ENCODE measurements at regions not wholly inside any gene's neighbourhood (a gene's known extent, or its start where the extent isn't known, plus 50 kb on each side); places are given as distances from the start of the nearest gene placed in this dataset.
"Not testable (repeated sequence)": the region's sequence is repeated elsewhere in the genome, so short reads cannot be mapped to it uniquely, and the experiment has no call there.

GRCh38 chr19:14328406-14328805 is 52.8 kb upstream of the ADGRE5 start:
- no peak for DNase-seq

DNA sequence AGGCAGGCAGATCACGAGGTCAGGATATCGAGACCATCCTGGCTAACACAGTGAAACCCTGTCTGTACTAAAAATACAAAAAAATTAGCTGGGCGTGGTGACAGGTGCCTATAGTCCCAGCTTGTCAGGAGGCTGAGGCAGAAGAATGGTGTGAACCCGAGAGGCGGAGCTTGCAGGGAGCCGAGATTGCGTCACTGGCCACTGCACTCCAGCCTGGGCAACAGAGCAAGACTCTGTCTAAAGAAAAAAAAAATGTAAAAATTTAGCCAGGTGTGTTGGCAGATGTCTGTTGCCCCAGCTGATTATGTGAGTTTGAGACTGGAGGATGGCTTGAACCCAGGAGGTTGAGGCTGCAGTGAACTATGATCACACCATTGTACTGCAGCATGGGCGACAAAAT is 54.2 kb upstream of the ADGRE5 start:
- DNase-seq, result not testable (repeated sequence)

DNA sequence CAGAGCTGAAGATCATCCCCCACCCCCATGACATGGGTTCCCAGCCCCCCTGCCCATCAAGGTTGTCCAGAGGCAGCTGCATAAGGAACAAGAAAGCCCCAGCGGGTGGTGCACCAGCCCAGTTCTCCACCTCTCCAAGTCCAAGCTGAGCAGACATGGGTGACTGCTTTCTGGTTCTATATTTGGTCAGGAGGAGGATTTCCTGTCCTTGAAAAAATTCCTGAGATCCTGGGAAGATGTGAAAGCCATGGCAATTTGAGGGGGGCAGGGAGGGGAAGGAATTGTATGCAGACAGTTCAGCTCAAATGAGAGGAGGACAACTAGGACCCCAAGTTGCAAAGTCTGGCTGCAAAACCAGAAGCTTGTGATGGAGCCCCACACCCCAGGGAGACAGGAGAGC is 55.4 kb upstream of the ADGRE5 start:
- no peak for DNase-seq

GRCh38 chr19:14325134-14325533 is 56.1 kb upstream of the ADGRE5 start:
- DNase-seq, result no peak

GRCh38 chr19:14322889-14323463 is 58.3 kb upstream of the ADGRE5 start:
- DNase-seq, result no peak

GRCh38 chr19:14320253-14320652 is 61.0 kb upstream of the ADGRE5 start:
- no peak for DNase-seq

GRCh38 chr19:14319720-14320119 is 61.5 kb upstream of the ADGRE5 start:
- DNase-seq, result not testable (repeated sequence)

DNA sequence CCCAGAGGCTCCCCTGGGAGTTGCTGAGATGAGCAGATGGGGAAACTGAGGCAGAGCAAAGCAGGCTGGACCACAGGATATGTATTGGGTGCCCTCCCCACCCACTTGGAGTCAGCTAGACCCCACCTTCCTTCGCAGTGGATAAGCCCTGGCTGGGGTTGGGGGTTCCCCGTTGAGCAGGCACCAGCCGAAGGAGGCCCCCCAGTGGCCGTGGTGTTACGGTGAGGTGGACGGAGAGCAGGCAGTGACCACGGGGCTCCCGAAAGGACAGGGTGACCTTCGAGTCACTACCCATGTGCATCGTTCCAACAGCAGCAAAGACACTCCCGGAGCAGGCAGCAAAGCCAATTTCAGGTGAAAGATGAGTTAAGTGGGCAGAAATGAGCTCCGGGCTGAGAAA is 62.4 kb upstream of the ADGRE5 start:
- DNase-seq, result peak; percentile 19 to 65 (median 42)

- no peak for DNase-seq
These were observed 64.1 kb upstream of the ADGRE5 start for GRCh38 chr19:14317157-14317556.

GRCh38 chr19:14315433-14315832 is 65.8 kb upstream of the ADGRE5 start:
- no peak for DNase-seq

DNA sequence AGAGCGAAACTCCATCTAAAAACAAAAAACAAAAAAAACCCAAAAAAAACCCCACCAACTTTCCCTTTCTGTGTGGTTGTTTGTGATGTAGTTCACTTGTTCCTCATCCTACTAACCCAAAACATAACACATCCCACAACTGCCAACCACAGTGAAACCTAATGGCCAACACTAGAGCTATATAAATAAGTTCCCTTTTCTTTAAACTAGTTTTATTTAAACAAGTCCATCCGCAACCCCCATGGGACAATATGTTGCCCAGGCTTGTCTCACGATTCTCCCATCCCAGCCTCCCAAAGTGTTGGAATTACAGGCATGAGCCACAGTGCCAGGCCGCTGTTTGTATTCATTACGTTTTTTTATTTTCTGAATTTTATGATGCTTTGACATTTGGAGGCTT is 71.2 kb upstream of the ADGRE5 start:
- peak; percentile 44 to 74 (median 62) for DNase-seq

GRCh38 chr19:14305706-14306105 is 75.5 kb upstream of the ADGRE5 start:
- DNase-seq, result no peak

- DNase-seq, result no peak
These were observed 80.1 kb upstream of the ADGRE5 start for GRCh38 chr19:14301150-14301549.

- DNase-seq, result no peak
These were observed 80.9 kb upstream of the ADGRE5 start for GRCh38 chr19:14300303-14300702.

DNA sequence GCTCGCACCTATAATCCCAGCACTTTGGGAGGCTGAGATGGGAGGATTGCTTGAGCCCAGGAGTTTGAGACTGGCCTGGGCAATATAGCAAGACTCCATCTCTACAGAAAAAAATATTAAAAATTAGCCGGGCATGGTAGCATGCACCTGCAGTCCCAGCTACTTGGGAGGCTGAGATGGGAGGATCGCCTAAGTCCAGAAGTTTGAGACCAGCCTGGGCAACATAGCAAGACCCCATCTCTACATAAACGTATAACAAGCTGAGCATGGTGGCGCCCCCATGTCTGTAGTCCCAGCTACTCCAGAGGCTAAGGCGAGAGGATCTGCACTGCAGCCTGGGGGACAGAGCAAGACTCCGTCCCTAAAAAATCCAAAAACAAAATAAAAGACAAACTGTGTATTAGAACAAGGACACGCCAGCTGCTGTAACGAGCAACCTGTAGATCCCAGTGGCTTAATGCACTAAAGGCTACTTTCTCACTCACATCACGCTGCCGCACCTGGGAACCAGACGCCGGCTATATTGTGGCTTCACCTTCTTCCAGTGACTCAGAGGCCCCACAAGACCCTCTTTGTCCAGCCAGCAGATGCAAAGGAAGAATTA is 81.9 kb upstream of the ADGRE5 start:
- not testable (repeated sequence) for DNase-seq

DNA sequence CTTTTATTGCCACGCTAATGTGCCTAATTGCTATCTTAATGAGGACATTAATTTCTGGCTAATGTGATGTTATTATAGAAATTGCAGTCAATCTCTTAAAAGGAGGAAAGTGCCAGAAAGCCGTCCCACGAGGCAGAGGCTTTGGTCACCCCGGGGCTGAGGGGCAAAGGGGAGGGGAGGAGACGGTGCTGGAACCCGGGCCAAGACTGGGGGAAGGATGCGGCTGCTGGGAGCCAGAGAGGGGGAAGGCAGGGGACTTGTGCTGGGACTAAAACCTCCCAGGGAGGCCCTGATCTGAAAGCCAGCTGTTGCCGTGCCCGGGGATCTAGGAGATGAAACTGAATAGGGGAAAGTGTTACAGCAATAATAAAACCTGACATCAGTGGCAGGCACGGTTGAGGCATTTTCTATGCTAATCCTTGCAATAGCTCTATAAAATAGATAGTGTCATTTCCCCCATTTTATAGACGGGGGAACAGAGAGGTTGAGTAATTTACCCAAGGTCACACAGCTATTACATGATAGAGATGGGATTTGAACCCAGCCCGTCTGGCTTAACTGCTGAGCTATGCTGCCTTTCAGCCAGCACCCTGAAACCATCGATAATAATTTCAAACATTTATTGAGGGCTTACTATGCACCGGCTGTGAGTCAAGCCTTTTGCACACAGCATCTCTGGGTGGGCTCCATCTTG is 83.2 kb upstream of the ADGRE5 start:
- not testable (repeated sequence) for DNase-seq

- peak; percentile 18 to 55 (median 38) for DNase-seq
These were observed 86.3 kb upstream of the ADGRE5 start for GRCh38 chr19:14294974-14295373.

DNA sequence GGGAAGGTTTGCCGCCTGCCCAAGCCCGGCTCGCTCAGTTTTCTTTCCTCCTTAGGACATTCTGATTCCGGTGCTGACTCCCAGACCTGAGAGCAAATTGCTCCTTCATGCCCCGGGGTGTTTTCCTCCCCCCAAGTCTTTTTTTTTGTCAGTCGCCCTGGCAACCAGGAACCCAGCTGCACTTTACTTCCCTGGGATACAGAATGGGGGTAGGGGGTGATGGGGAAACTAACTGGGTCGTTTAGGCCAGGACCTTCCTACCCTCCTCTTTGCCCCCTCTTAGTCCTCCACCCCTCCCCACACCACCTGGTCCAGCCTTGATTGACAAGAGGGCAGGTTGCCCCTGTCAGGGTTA is 87.5 kb upstream of the ADGRE5 start:
- DNase-seq, result not testable (repeated sequence)

GRCh38 chr19:14293101-14293815 is 87.3 kb upstream of the ADGRL1 start:
- DNase-seq, result peak in 1 of 4 experiments; percentile 13

- not testable (repeated sequence) for DNase-seq
These were observed 83.8 kb upstream of the ADGRL1 start for GRCh38 chr19:14289810-14290209.

DNA sequence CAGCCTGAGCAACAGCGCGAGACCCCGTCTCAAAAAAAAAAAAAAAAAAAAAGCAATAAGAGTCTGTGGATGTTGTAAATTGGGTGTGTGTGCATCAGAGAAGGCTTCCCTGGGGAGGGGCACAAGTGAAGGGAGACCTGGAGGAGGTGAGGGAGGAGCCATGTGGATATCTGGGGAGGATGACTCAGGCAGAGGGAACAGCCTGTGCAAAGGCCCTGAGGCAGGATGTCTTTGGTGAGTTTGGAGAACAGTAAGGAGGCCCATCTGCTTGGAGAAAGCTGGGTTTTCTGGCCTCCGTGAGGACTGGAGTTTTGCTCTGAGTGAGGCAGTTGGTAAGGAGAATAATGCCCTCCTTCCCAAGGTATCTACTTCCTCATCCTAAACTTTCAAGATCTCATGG is 81.9 kb upstream of the ADGRL1 start:
- DNase-seq, result not testable (repeated sequence)

- DNase-seq, result not testable (repeated sequence)
These were observed 80.6 kb upstream of the ADGRL1 start for GRCh38 chr19:14286594-14286993.

DNA sequence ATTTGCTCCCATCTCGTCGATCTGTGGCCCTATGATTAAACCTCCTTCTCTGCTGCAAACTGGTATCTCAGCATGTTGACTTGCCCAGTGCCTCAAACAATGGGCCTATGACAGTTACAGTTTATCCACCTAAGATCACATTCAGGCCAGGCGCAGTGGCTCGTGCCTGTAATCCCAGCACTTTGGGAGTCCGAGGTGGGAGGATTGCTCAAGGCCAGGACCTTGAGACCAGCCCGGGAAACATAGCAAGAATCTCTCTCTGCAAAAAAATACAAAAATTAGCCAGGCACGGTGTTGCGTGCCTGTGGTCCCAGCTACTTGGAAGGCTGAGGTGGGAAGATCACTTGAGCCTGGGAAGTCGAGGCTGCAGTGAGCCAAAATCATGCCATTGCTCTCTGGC is 79.8 kb upstream of the ADGRL1 start:
- DNase-seq, result not testable (repeated sequence)

Measured in suppressor macrophage (primary cell).